K562 (cell line): ENCODE measurements at regions not wholly inside any gene's neighbourhood (a gene's known extent, or its start where the extent isn't known, plus 50 kb on each side); places are given as distances from the start of the nearest gene placed in this dataset.

Experiments
- ATAC-seq: fragments of 200-7000 bp; cut with Tn5 transposase; 3 replicates; pipeline ENCODE4 v1.9.1; 2020; ENCODE audit warnings: moderate library complexity
- BruUV-seq: library from RNA; stranded (reverse); fragments of 400-500 nt; replicated peaks from 2 replicates; lab custom pipeline; 2021; lab: Mats Ljungman, UMichigan
- CTCF ChIA-PET: fragments of 300-600 bp; formaldehyde crosslinking; extraction: SDS; loops from one replicate; lab custom pipeline; 2021; ENCODE audit warnings: low intra/inter-chr PET ratio; lab: Yijun Ruan, JAX
- POLR2A ChIA-PET: fragments of 300-600, 350-650 bp; sonication (Branson Sonifier 250); formaldehyde crosslinking; extraction: SDS; loops from one replicate; lab custom pipeline; 2021; ENCODE audit warnings: antibody characterized with exemption, inconsistent platforms; lab: Yijun Ruan, JAX
- DNase-seq, 4 experiments: peaks; one replicate each; pipeline versions ENCODE4 v3.0.0 to v3.0.0-alpha.2; 2011 to 2018; ENCODE audit warnings: low spot score in 3 of 4, mixed read lengths in 3 of 4; ENCODE audit errors: extremely low read depth in 1 of 4
- FAIRE-seq: peaks from 2 replicates; lab custom pipeline; 2011; peaks lifted over from hg19 to GRCh38; lab: Jason Lieb, UNC
- H2AFZ ChIP-seq: 2 replicates; pipeline ENCODE4 v1.6.0; 2011; ENCODE audit warnings: low read depth, low read length, control low read depth, inconsistent platforms
- H3K27ac ChIP-seq: fragments of 200-600 bp; 3 replicates; pipeline ENCODE4 v1.8.0; 2011; ENCODE audit warnings: low read depth, mild to moderate bottlenecking, control low read depth, inconsistent platforms, low read length, moderate library complexity, mixed read lengths; ENCODE audit errors: extremely low read depth
- H3K27me3 ChIP-seq, 2 experiments: fragments of 300-600 bp in 1 of 2; 2 replicates in 1 of 2; 3 replicates in 1 of 2; pipeline versions ENCODE4 v1.6.0 to v1.8.0; 2011; ENCODE audit warnings: inconsistent platforms in 2 of 2, low read length in 2 of 2, mild to moderate bottlenecking in 1 of 2, mixed read lengths in 1 of 2, moderate library complexity in 1 of 2; ENCODE audit not compliant: control insufficient read depth in 2 of 2, insufficient read depth in 2 of 2
- H3K36me3 ChIP-seq: fragments of 300-600 bp; 3 replicates; pipeline ENCODE4 v1.8.0; 2011; ENCODE audit warnings: mild to moderate bottlenecking, low read length, inconsistent platforms; ENCODE audit not compliant: control insufficient read depth, insufficient read depth
- H3K4me1 ChIP-seq, 2 experiments: fragments of 200-600 bp in 1 of 2; replicated peaks in 1 of 2; 2 replicates in 1 of 2; 3 replicates in 1 of 2; pipeline versions ENCODE4 v1.5.1 to v1.8.0; 2011; ENCODE audit warnings: inconsistent platforms in 2 of 2, low read length in 2 of 2, mild to moderate bottlenecking in 1 of 2, mixed read lengths in 1 of 2, moderate library complexity in 1 of 2; ENCODE audit not compliant: control insufficient read depth in 2 of 2, insufficient read depth in 2 of 2
- H3K4me2 ChIP-seq: 2 replicates; pipeline ENCODE4 v1.6.1; 2011; ENCODE audit warnings: low read length, control low read depth, inconsistent platforms, mixed read lengths; ENCODE audit not compliant: insufficient read depth
- H3K4me3 ChIP-seq: fragments of 200-600 bp; sonication (generic), shearing (Covaris generic); 2 replicates; pipeline ENCODE4 v1.5.1; 2016; ENCODE audit warnings: control low read depth, inconsistent platforms
- H3K79me2 ChIP-seq: fragments of 200-600 bp; 3 replicates; pipeline ENCODE4 v1.8.0; 2011; ENCODE audit warnings: low read length, inconsistent platforms; ENCODE audit not compliant: control insufficient read depth, insufficient read depth
- H3K9ac ChIP-seq, 2 experiments: 2 replicates each; pipeline versions ENCODE4 v1.6.0 to v1.6.1; 2011; ENCODE audit warnings: low read depth in 2 of 2, low read length in 2 of 2, control low read depth in 1 of 2, inconsistent platforms in 1 of 2, mild to moderate bottlenecking in 1 of 2, mixed read lengths in 1 of 2; ENCODE audit not compliant: insufficient read depth in 1 of 2
- H3K9me1 ChIP-seq: one replicate; pipeline ENCODE4 v1.6.0; 2011; ENCODE audit warnings: inconsistent platforms, mild to moderate bottlenecking, low read length, moderate library complexity; ENCODE audit not compliant: control insufficient read depth, insufficient read depth
- H3K9me3 ChIP-seq: replicated peaks from 2 replicates; pipeline ENCODE4 v1.5.1; 2011; ENCODE audit warnings: low read depth, low read length, inconsistent platforms; ENCODE audit not compliant: control insufficient read depth, insufficient read depth
- H4K20me1 ChIP-seq: replicated peaks from 2 replicates; pipeline ENCODE4 v1.6.1; 2011; ENCODE audit warnings: low read length, inconsistent platforms, mixed read lengths; ENCODE audit not compliant: control insufficient read depth, insufficient read depth
- ATF4 ChIP-seq: fragments of 450-650 bp; formaldehyde crosslinking; IDR thresholded peaks from 2 replicates; pipeline ENCODE4 v1.4.0; 2022; ENCODE audit warnings: mild to moderate bottlenecking, moderate library complexity
- CXXC5 ChIP-seq: fragments of 250-450 bp; sonication (Bioruptor Pico); IDR thresholded peaks from 2 replicates; pipeline ENCODE4 v1.8.0; 2022; ENCODE audit warnings: inconsistent platforms, mild to moderate bottlenecking, moderate library complexity
- HNRNPK ChIP-seq: fragments of 200-400 bp; formaldehyde crosslinking; IDR thresholded peaks from one replicate; pipeline ENCODE4 v1.6.1; 2018; ENCODE audit warnings: mild to moderate bottlenecking, low read depth, low read length; ENCODE audit not compliant: poor library complexity, severe bottlenecking
- ILK ChIP-seq: fragments of 450-650 bp; IDR thresholded peaks from 2 replicates; pipeline ENCODE4 v1.6.1; 2016; ENCODE audit warnings: missing genetic modification characterization, low read depth, mild to moderate bottlenecking, missing compliant biosample characterization, moderate library complexity, borderline replicate concordance
- MYC ChIP-seq, 2 experiments: fragments of 250-450 bp in 1 of 2; sonication (Bioruptor Pico) in 1 of 2; IDR thresholded peaks; 2 replicates each; pipeline versions ENCODE4 v1.5.1 to v1.6.1; 2012 to 2021; ENCODE audit warnings: low read depth in 2 of 2, borderline replicate concordance in 1 of 2, improper control_type of control experiment in 1 of 2, low read length in 1 of 2, mild to moderate bottlenecking in 1 of 2, moderate library complexity in 1 of 2
- ZBTB12 ChIP-seq: fragments of 250-450 bp; sonication (Bioruptor Pico); IDR thresholded peaks from 2 replicates; pipeline ENCODE4 v1.4.0; 2020
- ZC3H4 ChIP-seq: sonication (generic); formaldehyde crosslinking; IDR thresholded peaks from 2 replicates; pipeline ENCODE4 v1.9.0; 2021; ENCODE audit warnings: missing genetic modification reagents, borderline replicate concordance
- ZNF830 ChIP-seq: fragments of 250-450 bp; sonication (Bioruptor Pico); IDR thresholded peaks from 2 replicates; pipeline ENCODE4 v1.5.0; 2021; ENCODE audit warnings: mild to moderate bottlenecking
- WGBS: fragments of 100-300 bp; shearing (Covaris generic); methylation state at CpG from one replicate; pipeline ENCODE4 v1.1.6; 2016; ENCODE audit warnings: low coverage, mixed read lengths; ENCODE audit not compliant: insufficient coverage; ENCODE audit errors: missing lambda C conversion rate; 5-methylcytosine and 5-hydroxymethylcytosine counted together
- in situ Hi-C: fragments of 300-500 bp; cut with MboI; formaldehyde crosslinking; loops from 4 replicates; pipeline ENCODE4 v1.15.0; 2018; ENCODE audit warnings: inconsistent platforms, mixed read lengths
- intact Hi-C: fragments of 100-400 bp; cut with micrococcal nuclease; formaldehyde crosslinking; loops from 2 replicates; pipeline ENCODE4 v1.14.2; 2022

GRCh38 chr10:130654726-130655125, 518.5 kb downstream of the GLRX3 start:
- intact Hi-C loops: no loop called here
- Histone ChIP-seq H3K4me2 (no peak overlapping the region), H2AFZ (no peak overlapping the region), H3K36me3 (no peaks in the 10 kb centered on the region), H3K4me1 (no peaks in the 10 kb centered on the region), H3K9ac (no peak overlapping the region), H3K9me1 (no peaks in the 10 kb centered on the region), H3K27ac (no peak overlapping the region), H3K4me3 (no peak overlapping the region), H3K9me3 (no peaks in the 10 kb centered on the region), H4K20me1 (no peaks in the 10 kb centered on the region), H3K27me3 (peaks cover 0 to 3% of the 10 kb centered on the region in 2 experiments; a peak in 1 of 5 replicates), H3K79me2 (no peaks in the 10 kb centered on the region)
- CTCF ChIA-PET: no interaction called here
- no peak for FAIRE-seq
- in situ Hi-C loops: no loop called here
- DNase-seq: no peak
- ATAC-seq: no peak
- no TSS peak for BruUV-seq
- WGBS: 3% methylated on average over 12 of the region's 20 CpGs
- POLR2A ChIA-PET: no interaction called here
- TF ChIP-seq ATF4 (no peak), CXXC5 (CRISPR knock-in tag) (no peak), ZNF830 (no peak), ZC3H4 (no peak), ILK (tag) (no peak), MYC (IDR thresholded peaks at IDR 0.05; ENCODE audit: low read depth, low read length) (no peak), MYC (CRISPR knock-in tag; IDR thresholded peaks at IDR 0.05; ENCODE audit: borderline replicate concordance, low read depth) (no peak), ZBTB12 (CRISPR knock-in tag) (no peak), HNRNPK (no peak)
